ENCODE measurements at regions not wholly inside any gene's neighbourhood (a gene's known extent, or its start where the extent isn't known, plus 50 kb on each side); places are given as distances from the start of the nearest gene placed in this dataset.

DNA sequence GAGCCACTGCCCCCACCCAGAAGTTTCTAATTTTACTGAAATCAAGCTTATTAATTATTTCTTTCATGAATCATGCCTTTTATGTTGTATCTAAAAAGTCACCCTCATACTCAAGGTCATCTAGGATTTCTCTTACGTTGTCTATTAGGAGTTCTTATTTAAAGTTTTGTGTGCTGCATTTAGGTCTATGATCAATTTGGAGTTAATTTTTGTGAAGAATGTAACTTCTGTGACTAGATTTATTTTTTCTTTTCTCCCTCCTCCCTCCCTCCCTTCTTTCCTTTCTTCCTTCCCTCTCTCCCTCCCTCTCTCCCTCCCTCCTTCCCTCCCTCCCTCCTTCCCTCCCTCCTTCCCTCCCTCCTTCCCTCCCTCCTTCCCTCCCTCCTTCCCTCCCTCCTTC is 317.6 kb downstream of the PLA2G4A start:
- peaks cover 20% of the 10 kb centered on the region for H3K9me3 Mint-ChIP-seq
- no peak for DNase-seq
- H3K4me1 Mint-ChIP-seq = no peaks in the 10 kb centered on the region
- H3K27me3 Mint-ChIP-seq = no peaks in the 10 kb centered on the region
- H3K36me3 Mint-ChIP-seq = no peaks in the 10 kb centered on the region
- no peak overlapping the region for H3K4me3 Mint-ChIP-seq
- H3K27ac Mint-ChIP-seq = no peak overlapping the region

DNA sequence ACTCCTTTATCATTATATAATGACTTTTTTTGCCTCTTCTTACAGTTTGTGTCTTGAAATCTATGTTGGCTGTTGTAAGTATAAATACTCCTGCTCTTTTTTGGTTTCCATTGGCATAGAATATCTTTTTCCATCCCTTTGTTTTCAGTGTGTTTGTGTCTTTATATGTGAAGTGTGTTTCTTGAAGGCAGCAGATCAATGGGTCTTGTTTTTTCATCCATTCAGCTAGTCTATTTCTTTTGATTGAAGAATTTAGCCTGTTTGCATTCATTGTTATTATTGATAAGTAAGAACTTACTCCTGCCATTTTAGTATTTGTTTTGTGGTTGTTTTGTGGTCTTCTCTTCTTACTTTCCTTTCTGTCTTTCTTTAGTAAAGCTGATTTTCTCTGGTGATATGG is 322.8 kb downstream of the PLA2G4A start:
- no peaks in the 10 kb centered on the region for H3K4me1 Mint-ChIP-seq
- peaks cover 7% of the 10 kb centered on the region for H3K36me3 Mint-ChIP-seq
- no peaks in the 10 kb centered on the region for H3K27me3 Mint-ChIP-seq
- no peak overlapping the region for H3K4me3 Mint-ChIP-seq
- H3K9me3 Mint-ChIP-seq = peaks cover 31% of the 10 kb centered on the region
- DNase-seq = no peak
- no peak overlapping the region for H3K27ac Mint-ChIP-seq

DNA sequence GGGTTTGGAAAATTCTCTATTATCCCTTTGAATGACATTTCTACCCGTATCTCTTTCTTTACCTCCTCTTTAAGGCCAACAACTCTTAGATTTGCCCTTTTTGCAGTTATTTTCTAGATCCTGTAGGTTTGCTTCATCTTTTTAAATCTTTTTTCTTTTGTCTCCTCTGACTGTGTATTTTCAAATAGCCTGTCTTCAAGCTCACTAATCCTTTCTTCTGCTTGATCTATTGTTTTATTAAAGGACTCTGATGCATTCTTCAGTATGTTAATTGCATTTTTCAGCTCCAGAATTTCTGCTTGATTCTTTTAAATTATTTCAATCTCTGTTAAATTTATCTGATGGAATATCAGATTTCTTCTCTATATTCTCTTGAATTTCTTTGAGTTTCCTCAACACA is 324.3 kb downstream of the PLA2G4A start:
- no peaks in the 10 kb centered on the region for H3K27me3 Mint-ChIP-seq
- no peak overlapping the region for H3K4me3 Mint-ChIP-seq
- no peak for DNase-seq
- H3K27ac Mint-ChIP-seq = no peak overlapping the region
- H3K4me1 Mint-ChIP-seq = peaks cover 3% of the 10 kb centered on the region
- peaks cover 22% of the 10 kb centered on the region for H3K9me3 Mint-ChIP-seq
- H3K36me3 Mint-ChIP-seq = peaks cover 7% of the 10 kb centered on the region

DNA sequence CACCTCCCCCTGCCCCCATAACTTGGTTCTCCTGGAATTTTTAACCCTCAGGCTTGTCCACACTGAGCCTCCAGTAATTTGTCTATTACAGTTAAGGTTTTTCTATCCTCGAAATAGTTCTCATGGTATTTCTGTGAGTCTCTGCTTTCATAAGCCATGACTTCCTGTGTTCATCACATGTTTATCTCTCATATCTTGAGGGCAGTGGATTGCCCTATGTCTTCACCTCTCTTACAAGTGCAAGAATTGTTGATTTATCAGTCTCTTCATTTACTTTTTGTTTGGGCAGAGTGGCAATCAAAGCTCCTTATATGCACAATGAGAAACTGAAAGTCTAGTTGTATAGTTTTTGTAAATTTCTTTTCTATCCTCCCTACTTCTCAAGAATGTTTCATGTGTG is 328.4 kb downstream of the PLA2G4A start:
- peaks cover 7% of the 10 kb centered on the region for H3K36me3 Mint-ChIP-seq
- H3K27ac Mint-ChIP-seq = no peak overlapping the region
- H3K27me3 Mint-ChIP-seq = no peaks in the 10 kb centered on the region
- peaks cover 3% of the 10 kb centered on the region for H3K4me1 Mint-ChIP-seq
- peaks cover 15% of the 10 kb centered on the region for H3K9me3 Mint-ChIP-seq
- no peak for DNase-seq
- H3K4me3 Mint-ChIP-seq = no peak overlapping the region

DNA sequence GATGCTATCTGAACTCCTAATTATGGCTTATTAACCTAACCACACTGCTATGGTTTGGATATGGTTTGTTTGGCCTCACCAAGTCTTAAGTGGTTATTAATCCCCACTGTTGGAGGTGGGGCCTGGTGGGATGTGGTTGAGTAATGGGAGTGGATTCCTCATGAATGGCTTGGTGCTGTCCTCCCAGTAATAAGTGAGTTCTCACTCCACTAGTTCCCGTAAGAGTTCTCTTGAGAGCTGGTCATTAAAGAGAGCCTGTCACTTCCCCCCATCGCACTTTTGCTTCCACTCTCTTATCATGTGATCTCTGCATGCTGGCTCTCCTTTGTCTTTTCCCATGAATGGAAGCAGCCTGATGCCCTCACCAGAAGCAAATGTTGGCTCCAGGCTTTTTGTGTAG is 328.8 kb downstream of the PLA2G4A start:
- Mint-ChIP-seq H3K27ac (no peak overlapping the region), H3K4me1 (peaks cover 3% of the 10 kb centered on the region), H3K4me3 (no peak overlapping the region), H3K36me3 (peaks cover 6% of the 10 kb centered on the region), H3K27me3 (no peaks in the 10 kb centered on the region), H3K9me3 (peaks cover 13% of the 10 kb centered on the region)
- DNase-seq = no peak

DNA sequence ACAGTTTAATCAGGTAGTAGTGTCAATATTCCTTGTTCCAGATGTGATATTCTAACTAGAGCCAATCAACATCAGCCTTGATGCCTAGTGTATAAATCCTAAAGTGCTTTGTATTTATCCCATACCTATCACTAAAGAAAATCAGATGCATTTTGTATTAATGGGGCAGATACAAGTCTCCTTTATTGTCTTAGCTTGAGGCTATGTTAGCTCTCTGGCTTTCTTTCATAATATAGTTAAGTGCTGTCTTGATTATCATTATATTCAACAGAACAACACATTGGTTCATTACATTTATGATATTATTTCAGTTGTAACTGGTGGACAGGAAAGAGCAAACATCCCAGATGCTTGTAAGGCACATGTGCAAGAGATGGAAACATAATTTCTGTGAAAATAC is 338.8 kb downstream of the PLA2G4A start:
- H3K4me3 Mint-ChIP-seq = no peak overlapping the region
- peaks cover 4% of the 10 kb centered on the region for H3K36me3 Mint-ChIP-seq
- DNase-seq = no peak
- H3K9me3 Mint-ChIP-seq = peaks cover 9% of the 10 kb centered on the region
- H3K27me3 Mint-ChIP-seq = no peaks in the 10 kb centered on the region
- H3K4me1 Mint-ChIP-seq = no peaks in the 10 kb centered on the region
- H3K27ac Mint-ChIP-seq = no peak overlapping the region

DNA sequence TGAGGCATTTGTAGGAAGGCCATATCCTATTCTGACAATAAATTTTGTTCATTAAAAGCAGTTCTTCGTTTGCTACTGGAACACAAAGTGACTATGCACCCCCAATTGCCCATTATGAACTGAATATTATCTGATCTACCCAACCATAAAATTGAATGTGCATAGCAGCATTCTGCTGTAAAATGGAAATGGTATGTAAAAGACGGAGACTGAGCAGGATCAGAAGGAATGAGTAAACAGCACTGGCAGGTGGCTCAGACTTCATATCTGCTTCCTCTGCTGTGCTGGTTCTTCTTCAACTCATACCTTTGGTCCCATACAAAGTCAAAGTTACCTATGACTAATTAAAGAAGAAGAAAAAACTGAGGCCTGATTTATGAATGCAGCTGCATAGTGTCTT is 339.5 kb downstream of the PLA2G4A start:
- Mint-ChIP-seq H3K36me3 (peaks cover 4% of the 10 kb centered on the region), H3K4me3 (no peak overlapping the region), H3K4me1 (no peaks in the 10 kb centered on the region), H3K9me3 (peaks cover 9% of the 10 kb centered on the region), H3K27ac (no peak overlapping the region), H3K27me3 (no peaks in the 10 kb centered on the region)
- DNase-seq = no peak

DNA sequence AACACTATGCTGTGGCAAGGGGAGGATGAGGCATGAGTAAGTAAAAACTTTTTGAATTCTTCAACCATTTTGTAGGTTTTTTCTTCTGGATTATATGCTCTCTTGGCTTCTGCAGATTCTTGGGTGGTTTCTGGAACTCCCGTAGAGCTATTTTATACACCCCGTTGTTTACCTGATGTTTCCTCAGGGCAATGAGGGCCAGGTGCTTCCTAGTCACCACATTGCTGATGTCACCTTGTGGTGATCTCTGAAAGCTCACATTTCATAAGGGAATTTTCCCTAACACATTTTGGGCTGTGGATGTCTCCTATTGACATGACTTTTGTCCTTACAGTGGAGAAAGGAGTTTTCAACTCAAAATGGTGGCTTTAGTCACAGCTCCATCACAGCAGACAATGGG is 356.6 kb downstream of the PLA2G4A start:
- peaks cover 21% of the 10 kb centered on the region for H3K9me3 Mint-ChIP-seq
- H3K27me3 Mint-ChIP-seq = no peaks in the 10 kb centered on the region

DNA sequence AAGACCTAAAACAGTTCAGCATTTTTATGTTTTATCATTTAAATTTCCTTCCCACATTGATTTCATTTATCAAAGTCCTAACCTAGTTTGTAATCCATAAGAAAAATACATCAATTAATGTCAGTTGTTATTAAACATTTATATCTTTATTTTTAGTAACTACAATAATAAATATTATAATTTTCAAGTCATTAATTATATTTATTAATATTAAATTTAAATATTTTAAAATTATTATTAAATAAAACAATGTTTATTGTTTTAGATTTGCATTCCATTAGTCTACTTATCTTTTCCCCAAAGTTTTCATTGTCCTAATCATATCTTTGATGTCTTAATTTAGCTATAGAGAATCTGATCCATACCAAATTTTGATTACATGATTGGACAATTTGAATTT is 368.9 kb downstream of the PLA2G4A start:
- no peaks in the 10 kb centered on the region for H3K4me1 Mint-ChIP-seq

More for the DNA sequence above, 356.6 kb downstream of the PLA2G4A start:
- Mint-ChIP-seq H3K36me3 (peaks cover 3% of the 10 kb centered on the region), H3K4me1 (no peaks in the 10 kb centered on the region), H3K27ac (no peak overlapping the region), H3K4me3 (no peak overlapping the region)
- DNase-seq = no peak

DNA sequence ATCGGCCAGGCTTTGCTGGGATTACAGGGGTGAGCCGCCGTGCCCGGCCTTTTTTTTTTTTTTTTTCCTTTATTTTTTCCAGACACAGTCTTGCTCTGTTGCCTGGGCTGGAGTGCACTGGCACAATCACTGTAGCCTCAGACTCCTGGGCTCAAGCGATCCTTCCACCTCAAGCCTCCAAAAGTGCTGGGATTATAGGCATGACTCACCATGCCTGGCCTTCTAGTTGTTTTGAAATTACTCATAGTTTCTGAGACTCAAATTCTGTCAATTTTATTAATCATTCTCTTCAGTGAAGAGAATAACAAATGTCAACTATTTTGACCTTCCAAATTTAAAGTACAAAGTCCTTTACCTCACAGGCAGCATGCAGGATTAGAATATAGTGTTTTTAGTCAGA is 374.5 kb downstream of the PLA2G4A start:
- no peaks in the 10 kb centered on the region for H3K27me3 Mint-ChIP-seq
- H3K9me3 Mint-ChIP-seq = peaks cover 3% of the 10 kb centered on the region
- no peaks in the 10 kb centered on the region for H3K4me1 Mint-ChIP-seq
- no peak for DNase-seq
- H3K4me3 Mint-ChIP-seq = no peak overlapping the region
- H3K27ac Mint-ChIP-seq = no peak overlapping the region
- no peaks in the 10 kb centered on the region for H3K36me3 Mint-ChIP-seq

More for the DNA sequence above, 368.9 kb downstream of the PLA2G4A start:
- no peak for DNase-seq
- Mint-ChIP-seq H3K36me3 (peaks cover 4% of the 10 kb centered on the region), H3K4me3 (no peak overlapping the region), H3K27ac (no peak overlapping the region), H3K27me3 (no peaks in the 10 kb centered on the region), H3K9me3 (peaks cover 5% of the 10 kb centered on the region)

DNA sequence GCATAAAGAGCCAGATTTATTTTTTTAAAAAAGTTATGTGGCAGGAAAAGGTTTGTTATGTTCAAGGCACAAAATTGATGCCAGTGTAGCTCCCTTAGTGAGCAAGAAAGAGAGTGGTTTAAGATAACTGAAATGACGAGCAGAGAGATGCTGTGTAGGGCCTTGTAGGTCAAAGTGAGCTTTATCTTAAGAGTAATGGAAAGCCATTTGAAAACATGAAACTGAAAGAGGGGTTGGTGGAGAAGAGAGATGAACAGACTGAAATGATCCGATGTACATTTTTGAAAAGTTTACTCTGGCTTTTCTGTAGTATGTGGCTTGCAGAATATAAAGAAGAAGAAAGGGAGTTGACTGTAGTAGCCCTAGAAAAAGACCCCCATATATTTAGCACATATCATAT is 383.6 kb downstream of the PLA2G4A start:
- no peaks in the 10 kb centered on the region for H3K27me3 Mint-ChIP-seq
- no peaks in the 10 kb centered on the region for H3K4me1 Mint-ChIP-seq
- no peaks in the 10 kb centered on the region for H3K36me3 Mint-ChIP-seq
- no peak overlapping the region for H3K27ac Mint-ChIP-seq
- peaks cover 8% of the 10 kb centered on the region for H3K9me3 Mint-ChIP-seq
- no peak for DNase-seq
- H3K4me3 Mint-ChIP-seq = no peak overlapping the region

DNA sequence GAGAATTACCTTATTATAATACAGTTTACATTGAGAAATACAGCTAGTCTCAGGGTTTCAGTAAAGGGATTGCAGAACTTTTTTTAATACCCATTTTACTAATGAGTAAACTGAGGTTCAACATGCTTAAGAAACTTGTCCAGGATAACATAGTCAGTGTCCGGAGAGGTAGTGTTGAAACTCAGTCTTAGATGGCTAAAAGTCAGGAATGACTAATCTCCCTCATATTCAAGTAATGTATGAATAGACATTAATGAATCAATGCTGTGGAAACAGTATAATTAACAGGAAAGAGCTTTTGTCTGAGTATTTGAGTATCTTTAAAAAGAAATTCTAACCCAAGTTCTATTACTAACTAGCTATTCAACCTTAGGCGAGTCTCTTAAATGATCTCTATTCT is 397.6 kb downstream of the PLA2G4A start:
- Mint-ChIP-seq H3K27ac (no peak overlapping the region), H3K36me3 (no peaks in the 10 kb centered on the region), H3K4me3 (no peak overlapping the region), H3K4me1 (no peaks in the 10 kb centered on the region), H3K9me3 (no peaks in the 10 kb centered on the region), H3K27me3 (no peaks in the 10 kb centered on the region)
- no peak for DNase-seq

DNA sequence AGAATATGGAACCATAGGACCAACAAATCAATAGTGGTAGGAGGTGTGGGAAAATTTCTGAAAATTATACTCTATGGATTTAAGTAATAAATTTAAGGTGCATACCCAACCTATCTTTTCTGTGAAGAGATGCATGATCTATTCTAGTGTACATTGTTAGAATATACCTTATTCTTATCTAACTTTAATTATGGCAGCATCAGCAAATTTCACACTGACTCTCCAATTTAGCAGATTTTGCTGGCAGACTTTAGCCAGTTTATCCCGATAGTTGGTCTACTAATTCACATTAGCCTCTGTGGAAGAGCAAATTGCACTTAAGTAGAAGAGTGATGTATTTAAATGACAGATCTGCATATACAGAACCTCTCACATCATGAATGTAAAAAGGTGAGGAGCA is 400.0 kb downstream of the PLA2G4A start:
- Mint-ChIP-seq H3K36me3 (no peaks in the 10 kb centered on the region), H3K4me3 (no peak overlapping the region), H3K4me1 (no peaks in the 10 kb centered on the region), H3K9me3 (peaks cover 1% of the 10 kb centered on the region), H3K27ac (no peak overlapping the region), H3K27me3 (no peaks in the 10 kb centered on the region)
- DNase-seq = no peak

DNA sequence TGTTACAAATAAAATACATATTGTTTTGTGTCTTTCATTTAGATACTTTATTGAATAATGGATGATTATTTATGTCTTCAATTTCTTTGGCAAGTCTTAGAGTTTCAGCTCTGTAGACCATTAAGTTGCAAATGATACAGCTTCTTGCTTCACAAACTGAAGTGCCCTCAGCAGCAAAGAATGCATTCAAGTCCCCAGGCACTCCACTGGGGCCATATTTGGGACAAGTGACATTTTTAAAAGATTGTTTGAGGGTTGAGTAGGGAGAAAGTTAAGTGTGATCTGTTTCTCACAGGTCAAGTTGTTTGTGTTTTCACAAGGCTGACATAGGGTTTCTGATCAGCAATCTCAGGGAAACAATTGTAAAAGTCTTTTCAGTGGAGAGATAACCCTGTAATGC is 400.7 kb downstream of the PLA2G4A start:
- H3K36me3 Mint-ChIP-seq = no peaks in the 10 kb centered on the region
- H3K4me3 Mint-ChIP-seq = no peak overlapping the region
- no peak for DNase-seq
- H3K9me3 Mint-ChIP-seq = peaks cover 1% of the 10 kb centered on the region
- H3K27ac Mint-ChIP-seq = no peak overlapping the region
- H3K4me1 Mint-ChIP-seq = no peaks in the 10 kb centered on the region
- no peaks in the 10 kb centered on the region for H3K27me3 Mint-ChIP-seq

DNA sequence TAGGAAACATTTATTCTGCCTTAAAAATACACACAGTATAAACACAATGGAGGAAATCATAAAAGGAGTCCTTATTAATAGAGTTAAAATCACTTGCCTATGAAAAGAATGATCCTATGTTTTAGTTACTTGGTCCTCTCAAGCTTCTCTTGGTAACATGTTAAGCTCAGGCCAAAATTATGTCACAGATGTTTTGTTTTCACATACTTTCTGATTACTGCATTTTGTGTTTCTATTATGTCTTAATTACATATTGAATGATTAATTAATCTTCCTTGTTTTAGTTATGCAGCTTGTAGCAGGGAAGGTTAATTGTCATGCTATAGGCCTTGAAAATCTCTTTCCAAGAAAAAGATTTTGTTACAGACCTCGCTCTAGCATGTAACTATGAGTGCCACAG is 406.0 kb downstream of the PLA2G4A start:
- no peak for DNase-seq
- no peak overlapping the region for H3K27ac Mint-ChIP-seq
- no peaks in the 10 kb centered on the region for H3K36me3 Mint-ChIP-seq
- no peaks in the 10 kb centered on the region for H3K27me3 Mint-ChIP-seq
- no peak overlapping the region for H3K4me3 Mint-ChIP-seq
- no peaks in the 10 kb centered on the region for H3K4me1 Mint-ChIP-seq
- H3K9me3 Mint-ChIP-seq = peaks cover 4% of the 10 kb centered on the region

DNA sequence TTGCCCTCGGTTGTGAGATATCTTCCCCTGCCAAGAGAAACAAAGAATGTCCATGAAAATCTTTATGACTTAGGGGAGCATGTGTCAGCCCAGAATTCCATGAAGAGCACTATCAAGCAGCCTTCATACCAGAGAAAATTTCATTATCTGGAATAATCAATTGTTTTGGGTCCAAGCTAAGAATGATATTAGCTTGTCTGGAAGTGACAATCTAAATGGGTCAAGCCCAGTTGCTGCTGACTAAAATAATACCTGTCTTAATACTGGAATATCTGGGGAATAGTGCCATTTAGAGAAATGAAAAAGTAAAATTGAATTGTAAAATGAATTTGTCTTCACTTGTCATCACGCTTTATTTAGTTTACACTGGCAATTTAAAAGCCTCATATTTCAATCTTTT is 407.4 kb downstream of the PLA2G4A start:
- H3K4me3 Mint-ChIP-seq = no peak overlapping the region
- H3K9me3 Mint-ChIP-seq = peaks cover 5% of the 10 kb centered on the region
- no peaks in the 10 kb centered on the region for H3K36me3 Mint-ChIP-seq

DNA sequence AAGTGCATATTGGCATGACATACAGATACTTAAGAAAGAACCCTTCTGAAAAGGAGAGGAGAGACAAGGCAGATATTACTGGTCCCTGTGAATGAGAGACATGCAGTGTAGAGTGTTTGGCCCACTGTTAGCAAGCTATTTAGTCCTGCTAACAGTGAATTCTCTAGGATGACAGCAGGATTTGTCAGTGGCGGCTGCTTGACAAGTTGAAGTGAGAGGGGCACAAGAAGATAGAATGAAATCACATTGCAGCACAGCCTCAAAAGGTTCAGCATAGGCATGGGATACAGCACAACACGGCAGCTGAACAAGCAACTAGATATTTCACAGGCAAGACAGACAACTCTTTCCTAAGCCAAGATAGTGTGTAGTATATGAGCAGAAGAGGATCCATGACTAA is 407.9 kb downstream of the PLA2G4A start:
- Mint-ChIP-seq H3K4me1 (no peaks in the 10 kb centered on the region), H3K4me3 (no peak overlapping the region), H3K27me3 (no peaks in the 10 kb centered on the region), H3K27ac (no peak overlapping the region), H3K36me3 (no peaks in the 10 kb centered on the region), H3K9me3 (peaks cover 5% of the 10 kb centered on the region)
- no peak for DNase-seq

More for the DNA sequence above, 407.4 kb downstream of the PLA2G4A start:
- DNase-seq = no peak
- Mint-ChIP-seq H3K4me1 (no peaks in the 10 kb centered on the region), H3K27ac (no peak overlapping the region), H3K27me3 (no peaks in the 10 kb centered on the region)

All from activated naive CD8-positive, alpha-beta T cell treated with anti-CD3 and anti-CD28 coated beads for 36 hours (primary cell).